SH-SY5Y (cell line): ENCODE measurements at regions not wholly inside any gene's neighbourhood (a gene's known extent, or its start where the extent isn't known, plus 50 kb on each side); places are given as distances from the start of the nearest gene placed in this dataset.

Experiments used
- GATA2 ChIP-seq: IDR thresholded peaks from 2 replicates; pipeline ENCODE4 v1.6.1; 2011; ENCODE audit warnings: mild to moderate bottlenecking, low read depth, low read length
- GATA3 ChIP-seq: IDR thresholded peaks from 2 replicates; pipeline ENCODE4 v1.6.1; 2011; ENCODE audit warnings: low read depth, mild to moderate bottlenecking, low read length, moderate library complexity

DNA sequence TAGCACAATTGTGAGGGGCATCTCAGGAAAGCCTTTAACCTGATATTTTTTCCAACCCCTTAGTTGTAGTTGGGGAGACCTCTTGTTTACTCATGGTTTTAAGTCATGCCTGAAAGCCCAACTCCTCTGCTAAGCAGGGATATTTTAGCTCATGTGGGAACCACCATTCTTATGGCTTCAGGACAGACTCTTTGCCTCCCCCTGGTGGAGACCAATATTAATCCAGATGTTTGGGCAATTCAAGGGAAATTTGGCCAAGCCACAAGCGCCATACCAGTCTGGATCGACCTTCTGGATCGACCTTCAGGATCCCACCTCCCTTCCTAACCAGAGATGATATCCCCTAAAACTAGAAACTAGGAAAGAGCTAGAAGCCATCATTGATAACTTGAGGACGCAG, 211.2 kb downstream of the C6orf118 start:
- TF ChIP-seq GATA2 (no peak), GATA3 (no peak)
